K562 (cell line): ENCODE measurements at regions not wholly inside any gene's neighbourhood (a gene's known extent, or its start where the extent isn't known, plus 50 kb on each side); places are given as distances from the start of the nearest gene placed in this dataset.

Experiments used
- HMG20B ChIP-seq: fragments of 250-450 bp; sonication (Bioruptor Pico); IDR thresholded peaks from 2 replicates; pipeline ENCODE4 v1.5.0; 2021; ENCODE audit warnings: mild to moderate bottlenecking
- NFE2 ChIP-seq: IDR thresholded peaks from 2 replicates; pipeline ENCODE4 v1.6.1; 2014; ENCODE audit warnings: antibody characterized with exemption, low read depth

DNA sequence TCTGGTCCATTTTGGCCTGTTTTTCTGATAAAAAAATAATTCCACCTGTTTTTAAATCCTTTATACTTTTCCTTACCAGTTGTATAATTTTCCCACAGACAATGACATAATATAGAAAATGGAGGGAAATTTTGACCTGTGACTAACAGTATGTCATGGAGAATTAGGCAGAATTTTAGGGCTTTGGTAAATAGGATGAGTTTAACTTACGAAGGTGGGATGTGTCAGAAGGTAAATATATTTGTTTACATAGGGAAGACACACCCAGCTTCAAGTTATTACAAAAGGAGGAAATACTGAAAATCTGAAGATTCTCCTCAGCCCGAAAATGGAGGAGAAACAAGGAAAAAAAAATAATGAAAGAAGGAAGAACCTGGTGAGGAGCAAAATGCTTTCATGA, 64.6 kb upstream of the PPP3CA start:
- TF ChIP-seq NFE2, result no peak
- no peak for TF ChIP-seq HMG20B (CRISPR knock-in tag)
